ENCODE measurements at regions not wholly inside any gene's neighbourhood (a gene's known extent, or its start where the extent isn't known, plus 50 kb on each side); places are given as distances from the start of the nearest gene placed in this dataset.

- H3K4me2 ChIP-seq (ENCODE audit: insufficient read depth, low read length), result no peak overlapping the region
- CTCF ChIA-PET, result no interaction called here
- H3K9me1 ChIP-seq (replicated peaks; ENCODE audit: control insufficient read depth, extremely low read depth, insufficient read depth, low read length), result no peaks in the 10 kb centered on the region
- no peak overlapping the region for H3K4me3 ChIP-seq (replicated peaks in 1 of 3; ENCODE audit: insufficient read depth in 1 of 3, low read depth in 1 of 3, low read length in 3 of 3)
- H3K36me3 ChIP-seq (ENCODE audit: control insufficient read depth in 2 of 2, extremely low read depth in 1 of 2, insufficient read depth in 2 of 2, low read length in 2 of 2), result no peaks in the 10 kb centered on the region
- TF ChIP-seq MAX (IDR thresholded peaks at IDR 0.05; ENCODE audit: insufficient read depth, insufficient read length), result no peak
- no peak for TF ChIP-seq EZH2 (IDR thresholded peaks at IDR 0.05; ENCODE audit: borderline replicate concordance, low read depth, low read length, severe bottlenecking)
- no peak for TF ChIP-seq MYC (IDR thresholded peaks at IDR 0.05; ENCODE audit: low read depth, low read length)
- TF ChIP-seq POLR2AphosphoS5 (IDR thresholded peaks at IDR 0.05; ENCODE audit: insufficient read depth, low read depth, low read length), result no peak
- TF ChIP-seq CTCF (IDR thresholded peaks at IDR 0.05; ENCODE audit: extremely low read depth in 1 of 2, insufficient read depth in 1 of 2, low read depth in 1 of 2, low read length in 2 of 2), result no peak
- no peak for TF ChIP-seq GATA2 (IDR thresholded peaks at IDR 0.05; ENCODE audit: insufficient read depth, insufficient read length, low read depth, low read length)
- TF ChIP-seq JUN (IDR thresholded peaks at IDR 0.05; ENCODE audit: borderline replicate concordance, insufficient read depth, insufficient read length, low read depth), result no peak
- no peak for TF ChIP-seq FOS (IDR thresholded peaks at IDR 0.05; ENCODE audit: borderline replicate concordance, insufficient read depth, low read length)
- no peak for TF ChIP-seq POLR2A (IDR thresholded peaks at IDR 0.05; ENCODE audit: low read depth, low read length)
- dilution Hi-C loops (cut with MboI; ENCODE audit: extremely low pct_ligation_motif_present, low sequenced_read_pairs) (no loop called here), intact Hi-C loops (cut with micrococcal nuclease) (no loop called here)
- H3K27me3 ChIP-seq (ENCODE audit: control insufficient read depth in 2 of 2, insufficient read depth in 2 of 2, low read length in 2 of 2), result no peaks in the 10 kb centered on the region
- H3K79me2 ChIP-seq (ENCODE audit: control insufficient read depth, insufficient read depth, low read length), result no peaks in the 10 kb centered on the region
- no peak overlapping the region for H3K27ac ChIP-seq (ENCODE audit: insufficient read depth, low read depth, low read length)
- no peaks in the 10 kb centered on the region for H3K4me1 ChIP-seq (ENCODE audit: control insufficient read depth, extremely low read depth, insufficient read depth, low read length)
- H2AFZ ChIP-seq (ENCODE audit: low read depth, low read length), result no peak overlapping the region
- DNase-seq (ENCODE audit: low read depth, low spot score) (no peak), FAIRE-seq (no peak)
- H4K20me1 ChIP-seq (replicated peaks; ENCODE audit: control insufficient read depth, extremely low read depth, insufficient read depth, low read length), result no peaks in the 10 kb centered on the region
- BruUV-seq (replicated peaks), result no TSS peak
- H3K9ac ChIP-seq (replicated peaks; ENCODE audit: extremely low read depth, insufficient read depth, low read length), result no peak overlapping the region
- peaks cover 2% of the 10 kb centered on the region for H3K9me3 ChIP-seq (replicated peaks; ENCODE audit: control insufficient read depth, insufficient read depth, low read length)
- POLR2A ChIA-PET, result no interaction called here
These were observed 304.4 kb upstream of the SMC2 start for GRCh38 chr9:103789686-103790085.
